Spleen (tissue), 11 donors: ENCODE measurements at regions not wholly inside any gene's neighbourhood (a gene's known extent, or its start where the extent isn't known, plus 50 kb on each side); places are given as distances from the start of the nearest gene placed in this dataset.
"Not testable (repeated sequence)": the region's sequence is repeated elsewhere in the genome, so short reads cannot be mapped to it uniquely, and the experiment has no call there.

Experiments
- DNase-seq: peaks from one replicate; pipeline ENCODE4 v3.0.0-alpha.2; 2020
- H3K27ac ChIP-seq, 8 donors: fragments of 200-600 bp; sonication (generic) in 7 of 8; 1 replicate in 4 of 8; 2 replicates in 4 of 8; pipeline versions ENCODE4 v1.5.0 to v1.8.0; 2016 to 2021; ENCODE audit warnings: inconsistent platforms in 4 of 8, mild to moderate bottlenecking in 4 of 8, moderate library complexity in 1 of 8
- H3K27me3 ChIP-seq, 7 donors: fragments of 200-600 bp; sonication (generic) in 6 of 7; replicated peaks in 1 of 7; 1 replicate in 4 of 7; 2 replicates in 3 of 7; pipeline versions ENCODE4 v1.5.0 to v1.8.0; 2016 to 2021; ENCODE audit warnings: inconsistent platforms in 3 of 7, mild to moderate bottlenecking in 1 of 7
- H3K36me3 ChIP-seq, 6 donors: fragments of 200-600 bp; sonication (generic) in 5 of 6; 1 replicate in 4 of 6; 2 replicates in 2 of 6; pipeline versions ENCODE4 v1.5.0 to v1.8.0; 2016 to 2021; ENCODE audit warnings: inconsistent platforms in 2 of 6
- H3K4me1 ChIP-seq, 6 donors: fragments of 200-600 bp; sonication (generic) in 5 of 6; 1 replicate in 3 of 6; 2 replicates in 3 of 6; pipeline versions ENCODE4 v1.5.0 to v1.8.0; 2016 to 2021; ENCODE audit warnings: inconsistent platforms in 3 of 6
- H3K4me3 ChIP-seq, 8 donors: fragments of 200-600 bp; sonication (generic) in 7 of 8; 1 replicate in 4 of 8; 2 replicates in 4 of 8; pipeline versions ENCODE4 v1.5.0 to v1.8.0; 2016 to 2021; ENCODE audit warnings: inconsistent platforms in 4 of 8, mild to moderate bottlenecking in 4 of 8, moderate library complexity in 2 of 8
- H3K9me3 ChIP-seq, 8 donors: fragments of 200-600 bp; sonication (generic) in 7 of 8; 1 replicate in 4 of 8; 2 replicates in 4 of 8; pipeline versions ENCODE4 v1.5.0 to v1.8.0; 2016 to 2021; ENCODE audit warnings: inconsistent platforms in 4 of 8
- CTCF ChIP-seq, 11 experiments: fragments of 200-600 bp in 7 of 11; fragments of 450-650 bp in 4 of 11; sonication (generic) in 4 of 11; IDR thresholded peaks in 8 of 11; conservative IDR thresholded peaks in 3 of 11; 1 replicate in 7 of 11; 2 replicates in 4 of 11; pipeline versions ENCODE4 v1.4.0 to v1.8.0; 2016 to 2021; ENCODE audit warnings: antibody characterized with exemption in 11 of 11, inconsistent platforms in 4 of 11, mild to moderate bottlenecking in 1 of 11
- POLR2A ChIP-seq, 3 donors: fragments of 450-650 bp; IDR thresholded peaks; one replicate each; pipeline ENCODE4 v1.5.1; 2017; ENCODE audit warnings: antibody characterized with exemption in 3 of 3, mild to moderate bottlenecking in 1 of 3
- POLR2AphosphoS5 ChIP-seq, 3 donors: sonication (generic); formaldehyde crosslinking; IDR thresholded peaks; one replicate each; pipeline ENCODE4 v1.5.1; 2017; ENCODE audit warnings: antibody characterized with exemption in 3 of 3
- WGBS, 5 donors: extraction: QIAGEN DNeasy Blood & Tissue Kit in 3 of 5; methylation state at CpG; one replicate each; pipeline versions ENCODE4 v1.1.5 to v1.1.7; 2013 to 2018; 5-methylcytosine and 5-hydroxymethylcytosine counted together
- intact Hi-C: fragments of 100-400 bp; cut with DNase I; formaldehyde crosslinking; loops from one replicate; pipeline ENCODE4 v1.15.0; 2023; ENCODE audit warnings: low total_unique reads
- donor health status: healthy with polysubstance abuse.
- donor health status: DM: no; HTN: no; CAD: no; lungs with moderate emphysema.
- donor health status: DM: no; HTN: no; CAD: no.
- donor health status: Bipolar disorder and iron deficiency.
- donor health status: healthy.
- donor health status: DM: no; HTN: no; CAD: no.
- donor health status: DM: yes; HTN: yes; CAD: no.

- intact Hi-C loops = no loop called here
- no peak for DNase-seq
- TF ChIP-seq POLR2A (IDR thresholded peaks at IDR 0.05) = no peak
- no peak for TF ChIP-seq CTCF (IDR thresholded peaks at IDR 0.05 in 8 of 11, conservative IDR thresholded peaks at IDR 0.05 in 3 of 11)
- no peak for TF ChIP-seq POLR2AphosphoS5 (IDR thresholded peaks at IDR 0.05)
- H3K4me3 ChIP-seq = no peak overlapping the region
- H3K27me3 ChIP-seq = no peaks in the 10 kb centered on the region
- H3K36me3 ChIP-seq = no peaks in the 10 kb centered on the region
- H3K27ac ChIP-seq = no peak overlapping the region
- H3K9me3 ChIP-seq = no peaks in the 10 kb centered on the region
- 93 to 98% (median 93%) methylated on average over 1 of the region's 1 CpG for WGBS, 5 donors
- no peaks in the 10 kb centered on the region for H3K4me1 ChIP-seq
Measured at GRCh38 chr5:62184444-62184843, 121.6 kb upstream of the KIF2A start.

DNA sequence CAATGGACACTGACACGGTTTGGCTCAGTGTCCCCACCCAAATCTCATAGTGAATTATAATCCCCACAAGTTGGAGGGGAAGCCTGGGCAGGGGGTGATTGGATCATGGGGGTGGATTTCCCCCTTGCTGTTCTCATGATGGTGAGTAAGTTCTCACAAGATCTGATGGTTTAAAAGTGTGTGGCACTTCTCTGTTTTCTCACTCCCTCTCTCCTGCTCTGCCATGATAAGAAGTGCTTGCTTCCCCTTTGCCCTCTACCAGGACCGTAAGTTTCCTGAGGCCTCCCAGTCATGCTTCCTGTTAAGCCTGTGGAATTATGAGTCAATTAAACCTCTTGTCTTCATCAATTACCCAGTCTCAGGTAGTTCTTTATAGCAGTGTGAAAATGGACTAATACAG is 115.8 kb upstream of the KIF2A start:
- Histone ChIP-seq H3K36me3 (no peaks in the 10 kb centered on the region), H3K9me3 (peaks cover 0 to 26% (median 12%) of the 10 kb centered on the region in 8 donors), H3K27me3 (no peaks in the 10 kb centered on the region), H3K27ac (no peak overlapping the region), H3K4me1 (no peaks in the 10 kb centered on the region), H3K4me3 (no peak overlapping the region)
- DNase-seq = no peak
- 28 to 41% (median 34%) methylated on average over 2 of the region's 2 CpGs for WGBS, 5 donors
- TF ChIP-seq POLR2A (IDR thresholded peaks at IDR 0.05) = no peak
- intact Hi-C loops = no loop called here

GRCh38 chr5:62190931-62191330 is 115.1 kb upstream of the KIF2A start:
- WGBS, 5 donors = 0 to 76% (median 34%) methylated on average over 1 of the region's 1 CpG
- intact Hi-C loops = no loop called here
- H3K4me3 ChIP-seq = no peak overlapping the region
- no peak for TF ChIP-seq POLR2A (IDR thresholded peaks at IDR 0.05)
- no peak for TF ChIP-seq POLR2AphosphoS5 (IDR thresholded peaks at IDR 0.05)
- H3K9me3 ChIP-seq = peaks cover 0 to 26% (median 12%) of the 10 kb centered on the region in 8 donors
- H3K36me3 ChIP-seq = no peaks in the 10 kb centered on the region
- H3K4me1 ChIP-seq = no peaks in the 10 kb centered on the region
- H3K27me3 ChIP-seq = no peaks in the 10 kb centered on the region
- H3K27ac ChIP-seq = no peak overlapping the region
- DNase-seq = no peak

- no peaks in the 10 kb centered on the region for H3K27me3 ChIP-seq
- intact Hi-C loops = no loop called here
- no peak for TF ChIP-seq POLR2A (IDR thresholded peaks at IDR 0.05)
- TF ChIP-seq CTCF (IDR thresholded peaks at IDR 0.05 in 8 of 11, conservative IDR thresholded peaks at IDR 0.05 in 3 of 11) = no peak
- no peak for TF ChIP-seq POLR2AphosphoS5 (IDR thresholded peaks at IDR 0.05)
- no peaks in the 10 kb centered on the region for H3K4me1 ChIP-seq
- H3K9me3 ChIP-seq = peaks cover 0 to 26% (median 12%) of the 10 kb centered on the region in 8 donors
- no peak for DNase-seq
- no peak overlapping the region for H3K27ac ChIP-seq
- no peaks in the 10 kb centered on the region for H3K36me3 ChIP-seq
- no peak overlapping the region for H3K4me3 ChIP-seq
- WGBS, 5 donors = 30 to 65% (median 32%) methylated on average over 1 of the region's 1 CpG
Measured at GRCh38 chr5:62192958-62193357, 113.0 kb upstream of the KIF2A start.

DNA sequence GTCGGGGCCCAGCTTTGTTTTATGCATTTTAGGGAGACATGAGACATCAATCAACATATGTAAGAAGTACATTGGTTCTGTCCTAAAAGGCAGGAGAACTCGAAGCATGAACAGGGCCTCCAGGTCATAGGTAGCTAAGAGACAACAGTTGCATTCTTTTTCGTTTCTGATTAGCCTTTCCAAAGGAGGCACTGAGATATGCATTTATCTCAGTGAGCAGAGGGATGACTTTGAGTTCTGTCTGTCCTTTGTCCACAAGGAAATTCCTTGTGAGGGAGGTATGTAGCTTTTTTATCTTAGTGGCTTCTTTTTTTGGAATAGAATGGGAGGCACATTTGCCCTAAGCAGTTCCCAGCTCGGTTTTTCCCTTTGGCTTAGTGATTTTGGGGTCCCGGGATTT is 109.5 kb upstream of the KIF2A start:
- DNase-seq, H3K4me1 ChIP-seq, H3K27me3 ChIP-seq, H3K36me3 ChIP-seq, H3K27ac ChIP-seq, H3K4me3 ChIP-seq, intact Hi-C loops: not testable (repeated sequence)
- 60 to 91% (median 79%) methylated on average over 5 of the region's 5 CpGs for WGBS, 5 donors
- peaks cover 0 to 26% (median 12%) of the 10 kb centered on the region in 8 donors for H3K9me3 ChIP-seq

GRCh38 chr5:62197697-62198096 is 108.3 kb upstream of the KIF2A start:
- intact Hi-C loops = no loop called here
- TF ChIP-seq POLR2AphosphoS5 (IDR thresholded peaks at IDR 0.05) (no peak), CTCF (IDR thresholded peaks at IDR 0.05 in 8 of 11, conservative IDR thresholded peaks at IDR 0.05 in 3 of 11) (no peak)
- H3K27ac ChIP-seq = no peak overlapping the region
- no peaks in the 10 kb centered on the region for H3K4me1 ChIP-seq
- H3K9me3 ChIP-seq = peaks cover 0 to 18% (median 8%) of the 10 kb centered on the region in 8 donors
- DNase-seq = no peak
- H3K4me3 ChIP-seq = no peak overlapping the region
- no peaks in the 10 kb centered on the region for H3K36me3 ChIP-seq
- 77 to 100% (median 89%) methylated on average over 2 of the region's 2 CpGs for WGBS, 5 donors
- no peaks in the 10 kb centered on the region for H3K27me3 ChIP-seq
